Tibial nerve (tissue), 4 donors: ENCODE measurements at regions not wholly inside any gene's neighbourhood (a gene's known extent, or its start where the extent isn't known, plus 50 kb on each side); places are given as distances from the start of the nearest gene placed in this dataset.

Experiments used
- DNase-seq, 2 donors: peaks; one replicate each; pipeline ENCODE4 v3.0.0-alpha.2; 2019; ENCODE audit warnings: low spot score in 2 of 2
- H3K27ac ChIP-seq, 4 donors: fragments of 200-600 bp; sonication (generic) in 3 of 4; one replicate each; pipeline ENCODE4 v1.5.1; 2017 to 2019; ENCODE audit warnings: mild to moderate bottlenecking in 1 of 4
- H3K27me3 ChIP-seq, 2 donors: fragments of 200-600 bp; sonication (generic) in 1 of 2; one replicate each; pipeline versions ENCODE4 v1.5.1 to v1.6.0; 2017 to 2019
- H3K36me3 ChIP-seq, 3 donors: fragments of 200-600 bp; sonication (generic); one replicate each; pipeline ENCODE4 v1.5.1; 2018 to 2019
- H3K4me1 ChIP-seq, 4 donors: fragments of 200-600 bp; sonication (generic) in 3 of 4; one replicate each; pipeline ENCODE4 v1.5.1; 2017 to 2019
- H3K4me3 ChIP-seq, 4 donors: fragments of 200-600 bp; sonication (generic) in 3 of 4; one replicate each; pipeline ENCODE4 v1.5.1; 2017 to 2019; ENCODE audit warnings: mild to moderate bottlenecking in 1 of 4, moderate library complexity in 1 of 4
- H3K9me3 ChIP-seq, 4 donors: fragments of 200-600 bp; sonication (generic) in 3 of 4; one replicate each; pipeline ENCODE4 v1.5.1; 2017 to 2019
- EP300 ChIP-seq, 2 donors: sonication (generic); formaldehyde crosslinking; IDR thresholded peaks; one replicate each; pipeline ENCODE4 v1.6.1; 2017; ENCODE audit warnings: antibody characterized with exemption in 2 of 2, mild to moderate bottlenecking in 1 of 2
- POLR2A ChIP-seq, 2 donors: fragments of 450-650 bp; IDR thresholded peaks; one replicate each; pipeline ENCODE4 v1.6.1; 2017; ENCODE audit warnings: antibody characterized with exemption in 2 of 2, mild to moderate bottlenecking in 2 of 2, moderate library complexity in 2 of 2
- WGBS, 2 donors: methylation state at CpG; one replicate each; pipeline ENCODE4 v1.1.5; 2018; 5-methylcytosine and 5-hydroxymethylcytosine counted together
- TF ChIP-seq, protein P1 (sequence below), 5 experiments: fragments of 200-600 bp in 3 of 5; fragments of 450-650 bp in 2 of 5; sonication (generic) in 3 of 5; IDR thresholded peaks; one replicate each; pipeline ENCODE4 v1.5.1; 2016 to 2019; ENCODE audit warnings: antibody characterized with exemption in 5 of 5, mild to moderate bottlenecking in 3 of 5, moderate library complexity in 2 of 5

DNA sequence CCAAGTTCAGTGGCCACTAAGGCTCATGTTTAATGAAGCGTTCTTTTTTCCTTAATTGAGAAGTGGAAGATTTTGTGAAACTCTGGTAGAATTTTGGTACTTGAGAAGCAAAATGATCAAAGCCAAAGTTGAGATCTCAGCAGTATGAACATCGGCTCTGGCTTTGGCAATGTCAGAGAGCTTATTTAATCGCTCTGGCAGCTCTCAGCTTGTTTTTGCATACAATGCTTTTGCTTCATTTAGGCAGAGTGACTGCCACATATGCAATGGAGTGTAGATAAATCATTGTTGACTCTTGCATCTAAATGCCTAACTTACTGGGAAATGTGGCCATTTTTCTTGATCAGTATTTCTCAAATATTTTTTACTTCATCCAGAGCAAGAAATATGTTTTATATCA is 135.7 kb downstream of the AASDH start:
- Histone ChIP-seq H3K4me3 (no peak overlapping the region), H3K4me1 (no peaks in the 10 kb centered on the region), H3K27ac (no peak overlapping the region), H3K9me3 (no peaks in the 10 kb centered on the region), H3K27me3 (no peaks in the 10 kb centered on the region), H3K36me3 (no peaks in the 10 kb centered on the region)
- DNase-seq: no peak
- WGBS, 2 donors: 47 to 61% methylated on average over 3 of the region's 3 CpGs
- TF ChIP-seq, protein P1, sequence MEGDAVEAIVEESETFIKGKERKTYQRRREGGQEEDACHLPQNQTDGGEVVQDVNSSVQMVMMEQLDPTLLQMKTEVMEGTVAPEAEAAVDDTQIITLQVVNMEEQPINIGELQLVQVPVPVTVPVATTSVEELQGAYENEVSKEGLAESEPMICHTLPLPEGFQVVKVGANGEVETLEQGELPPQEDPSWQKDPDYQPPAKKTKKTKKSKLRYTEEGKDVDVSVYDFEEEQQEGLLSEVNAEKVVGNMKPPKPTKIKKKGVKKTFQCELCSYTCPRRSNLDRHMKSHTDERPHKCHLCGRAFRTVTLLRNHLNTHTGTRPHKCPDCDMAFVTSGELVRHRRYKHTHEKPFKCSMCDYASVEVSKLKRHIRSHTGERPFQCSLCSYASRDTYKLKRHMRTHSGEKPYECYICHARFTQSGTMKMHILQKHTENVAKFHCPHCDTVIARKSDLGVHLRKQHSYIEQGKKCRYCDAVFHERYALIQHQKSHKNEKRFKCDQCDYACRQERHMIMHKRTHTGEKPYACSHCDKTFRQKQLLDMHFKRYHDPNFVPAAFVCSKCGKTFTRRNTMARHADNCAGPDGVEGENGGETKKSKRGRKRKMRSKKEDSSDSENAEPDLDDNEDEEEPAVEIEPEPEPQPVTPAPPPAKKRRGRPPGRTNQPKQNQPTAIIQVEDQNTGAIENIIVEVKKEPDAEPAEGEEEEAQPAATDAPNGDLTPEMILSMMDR (IDR thresholded peaks at IDR 0.05): no peak
- TF ChIP-seq EP300 (IDR thresholded peaks at IDR 0.05) (no peak), POLR2A (IDR thresholded peaks at IDR 0.05) (no peak)

DNA sequence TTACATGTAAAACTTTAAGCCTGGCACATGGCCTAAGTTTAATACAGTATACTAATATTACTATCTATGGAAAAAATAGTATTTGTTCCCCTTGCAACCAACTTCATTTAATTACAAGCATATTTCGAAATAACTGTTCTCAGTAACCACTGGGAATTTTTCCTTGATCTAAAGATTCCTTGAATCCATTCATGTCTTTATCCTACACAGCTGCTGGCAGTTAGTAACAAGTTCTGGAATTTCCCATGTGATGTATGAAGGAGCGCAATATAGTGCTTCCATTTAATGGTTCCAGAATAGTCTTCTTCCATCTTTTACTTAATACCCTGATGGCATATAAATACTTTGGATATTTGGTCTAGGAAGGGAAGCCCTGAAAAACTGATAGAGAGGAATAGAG is 136.5 kb downstream of the AASDH start:
- WGBS, 2 donors: 51 to 62% methylated on average over 2 of the region's 2 CpGs
- no peaks in the 10 kb centered on the region for H3K4me1 ChIP-seq
- no peak for DNase-seq
- TF ChIP-seq, protein P1 (IDR thresholded peaks at IDR 0.05): no peak
- no peak for TF ChIP-seq POLR2A (IDR thresholded peaks at IDR 0.05)
- TF ChIP-seq EP300 (IDR thresholded peaks at IDR 0.05): no peak
- no peak overlapping the region for H3K27ac ChIP-seq
- H3K4me3 ChIP-seq: no peak overlapping the region
- H3K9me3 ChIP-seq: no peaks in the 10 kb centered on the region
- no peaks in the 10 kb centered on the region for H3K36me3 ChIP-seq
- H3K27me3 ChIP-seq: no peaks in the 10 kb centered on the region

DNA sequence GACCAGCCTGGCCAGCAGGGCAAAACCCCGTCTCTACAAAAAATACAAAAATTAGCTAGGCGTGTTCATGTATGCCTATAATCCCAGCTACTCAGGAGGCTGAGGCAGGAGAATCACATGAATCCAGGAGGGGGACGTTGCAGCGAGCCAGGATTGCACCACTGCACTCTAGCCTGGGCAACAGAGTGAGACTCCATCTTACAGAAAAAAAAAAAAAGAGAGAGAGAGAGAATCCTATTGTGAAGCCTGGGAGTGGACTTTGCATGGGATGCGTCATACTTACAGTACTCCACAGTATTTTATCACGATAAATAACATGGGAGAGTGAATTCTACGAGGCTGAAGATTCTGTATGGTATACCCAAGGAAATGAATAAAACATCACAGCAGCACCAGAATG is 139.6 kb downstream of the AASDH start:
- Histone ChIP-seq H3K9me3 (no peaks in the 10 kb centered on the region), H3K27me3 (no peaks in the 10 kb centered on the region), H3K27ac (no peak overlapping the region), H3K36me3 (no peaks in the 10 kb centered on the region), H3K4me3 (no peak overlapping the region), H3K4me1 (no peaks in the 10 kb centered on the region)
- no peak for DNase-seq
- no peak for TF ChIP-seq EP300 (IDR thresholded peaks at IDR 0.05)
- TF ChIP-seq, protein P1 (IDR thresholded peaks at IDR 0.05): no peak
- no peak for TF ChIP-seq POLR2A (IDR thresholded peaks at IDR 0.05)
- 81 to 89% methylated on average over 7 of the region's 7 CpGs for WGBS, 2 donors

DNA sequence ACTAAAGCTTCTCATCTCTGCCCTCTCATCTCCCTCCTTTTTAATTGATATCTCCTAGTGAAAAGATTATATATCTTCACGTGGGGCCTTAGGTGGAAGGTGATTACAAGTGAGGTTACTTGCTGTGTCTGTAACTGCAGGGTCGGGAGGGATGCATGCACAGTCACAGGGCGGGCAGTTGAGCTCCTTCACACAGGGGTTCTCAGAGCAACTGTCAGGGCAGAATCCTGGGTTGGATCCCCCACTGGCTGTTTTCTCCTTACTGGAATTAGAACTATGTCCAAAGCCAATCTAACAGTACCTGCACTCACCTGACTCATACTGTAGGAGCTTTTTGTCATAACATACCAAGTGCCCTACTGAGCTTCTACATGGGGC is 141.1 kb downstream of the AASDH start:
- TF ChIP-seq, protein P1 (IDR thresholded peaks at IDR 0.05): no peak
- TF ChIP-seq EP300 (IDR thresholded peaks at IDR 0.05) (no peak), POLR2A (IDR thresholded peaks at IDR 0.05) (no peak)
- no peaks in the 10 kb centered on the region for H3K36me3 ChIP-seq
- H3K4me3 ChIP-seq: no peak overlapping the region
- no peaks in the 10 kb centered on the region for H3K4me1 ChIP-seq
- no peak overlapping the region for H3K27ac ChIP-seq
- no peaks in the 10 kb centered on the region for H3K27me3 ChIP-seq
- H3K9me3 ChIP-seq: no peaks in the 10 kb centered on the region
- 80 to 81% methylated on average over 3 of the region's 3 CpGs for WGBS, 2 donors
- DNase-seq: no peak

DNA sequence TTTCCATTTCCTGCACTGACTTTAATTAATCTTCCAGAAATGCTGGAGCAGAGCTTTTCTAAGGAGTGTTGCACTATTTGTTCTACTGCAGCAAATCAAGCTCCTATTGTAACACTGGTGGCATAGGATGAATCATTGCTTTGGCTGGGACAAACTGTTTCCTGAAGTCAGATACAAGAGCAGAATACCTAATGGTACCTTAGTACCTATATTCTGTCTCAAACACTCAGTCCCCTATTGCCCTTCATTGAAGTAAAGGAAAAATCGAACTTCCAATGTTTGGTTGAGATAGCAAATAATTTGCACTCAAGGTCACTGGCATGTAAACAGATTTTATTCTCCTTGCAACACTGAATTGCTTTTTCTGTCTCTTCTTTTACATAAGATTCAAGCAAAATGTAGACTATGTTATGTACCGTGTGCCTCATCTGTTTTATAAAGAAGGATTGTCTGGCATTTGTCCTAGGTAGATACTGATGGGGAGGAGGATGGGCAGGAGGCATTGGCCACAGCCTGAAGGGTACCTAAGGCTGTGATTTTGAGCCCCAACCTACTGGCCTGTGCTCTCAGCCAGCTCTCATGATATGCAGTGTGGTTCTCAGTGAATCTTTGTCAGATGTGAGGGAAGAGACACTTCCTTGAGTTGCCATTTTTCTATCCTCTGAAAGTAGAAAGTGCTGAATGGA is 141.6 kb downstream of the AASDH start:
- TF ChIP-seq EP300 (IDR thresholded peaks at IDR 0.05): no peak
- TF ChIP-seq POLR2A (IDR thresholded peaks at IDR 0.05): no peak
- TF ChIP-seq, protein P1 (IDR thresholded peaks at IDR 0.05): no peak
- no peak for DNase-seq
- WGBS, 2 donors: 69 to 77% methylated on average over 2 of the region's 2 CpGs
- H3K4me3 ChIP-seq: no peak overlapping the region
- H3K4me1 ChIP-seq: no peaks in the 10 kb centered on the region
- H3K27me3 ChIP-seq: no peaks in the 10 kb centered on the region
- no peaks in the 10 kb centered on the region for H3K36me3 ChIP-seq
- no peak overlapping the region for H3K27ac ChIP-seq
- H3K9me3 ChIP-seq: no peaks in the 10 kb centered on the region
